ENCODE measurements at regions not wholly inside any gene's neighbourhood (a gene's known extent, or its start where the extent isn't known, plus 50 kb on each side); places are given as distances from the start of the nearest gene placed in this dataset.

GRCh38 chr9:91036356-91036755, 234.7 kb downstream of the SYK start:
- BruUV-seq (replicated peaks), result no TSS peak
- Histone ChIP-seq H3K36me3 (ENCODE audit: low read depth, low read length) (no peaks in the 10 kb centered on the region), H3K9ac (ENCODE audit: low read length) (no peak overlapping the region), H3K4me2 (ENCODE audit: low read length) (no peak overlapping the region), H3K9me3 (ENCODE audit: low read length) (no peaks in the 10 kb centered on the region), H3F3A (ENCODE audit: low read length, unreplicated experiment) (no peaks in the 10 kb centered on the region), H3K4me3 (ENCODE audit: low read length) (no peak overlapping the region), H3K4me1 (ENCODE audit: insufficient read depth, low read length) (peaks cover 27% of the 10 kb centered on the region), H3K9me2 (replicated peaks; ENCODE audit: low read length) (no peaks in the 10 kb centered on the region), H2AFZ (ENCODE audit: low read length) (no peak overlapping the region), H3K27ac (ENCODE audit: low read length) (no peak overlapping the region), H4K20me1 (ENCODE audit: low read length) (no peaks in the 10 kb centered on the region), H3K79me2 (ENCODE audit: low read length) (no peaks in the 10 kb centered on the region), H3K27me3 (ENCODE audit: low read length) (no peaks in the 10 kb centered on the region)
- ChIA-PET POLR2A (ENCODE audit: unreplicated experiment) (no interaction called here), CTCF (no interaction called here)
- no peak for ATAC-seq
- TF ChIP-seq EZH2phosphoT487 (IDR thresholded peaks at IDR 0.05; ENCODE audit: borderline replicate concordance, low read length) (no peak), EZH2 (IDR thresholded peaks at IDR 0.05; ENCODE audit: low read length, unreplicated experiment) (no peak), CTCF (conservative IDR thresholded peaks at IDR 0.05; ENCODE audit: low read depth, low read length) (no peak)
- no peak for DNase-seq
- intact Hi-C loops (cut with micrococcal nuclease), result loop anchor here (2.0 kb wide), 1 partner anchor 122 kb away; no protein-coding TSS in a partner anchor

- DNase-seq (peak; percentile 85), ATAC-seq (peak; percentile 91)
- Histone ChIP-seq H3K4me1 (ENCODE audit: insufficient read depth, low read length) (peaks cover 27% of the 10 kb centered on the region), H3K9me2 (replicated peaks; ENCODE audit: low read length) (no peaks in the 10 kb centered on the region), H4K20me1 (ENCODE audit: low read length) (no peaks in the 10 kb centered on the region), H3K9ac (ENCODE audit: low read length) (peak overlapping the region; percentile 56), H3K79me2 (ENCODE audit: low read length) (no peaks in the 10 kb centered on the region), H3F3A (ENCODE audit: low read length, unreplicated experiment) (no peaks in the 10 kb centered on the region), H3K4me2 (ENCODE audit: low read length) (peak overlapping the region; percentile 50), H3K36me3 (ENCODE audit: low read depth, low read length) (no peaks in the 10 kb centered on the region), H3K9me3 (ENCODE audit: low read length) (no peaks in the 10 kb centered on the region), H3K27ac (ENCODE audit: low read length) (peak overlapping the region; percentile 88), H3K27me3 (ENCODE audit: low read length) (no peaks in the 10 kb centered on the region), H3K4me3 (ENCODE audit: low read length) (peak overlapping the region; percentile 32; the same call in 1 of the 2 replicates), H2AFZ (ENCODE audit: low read length) (peak overlapping the region; percentile 39)
- BruUV-seq (replicated peaks), result no TSS peak
- ChIA-PET POLR2A (ENCODE audit: unreplicated experiment) (no interaction called here), CTCF (interaction anchor here (0.6 kb wide), 1 partner anchor 249 kb away, joined by 3 read pairs; no protein-coding TSS in a partner anchor)
- TF ChIP-seq CTCF (conservative IDR thresholded peaks at IDR 0.05; ENCODE audit: low read depth, low read length) (peak; percentile 68), EZH2 (IDR thresholded peaks at IDR 0.05; ENCODE audit: low read length, unreplicated experiment) (no peak)
- intact Hi-C loops (cut with micrococcal nuclease), result loop anchor here (1.0 to 2.0 kb wide), 2 partner anchors 122 to 389 kb away; no protein-coding TSS in a partner anchor
Measured at GRCh38 chr9:91036826-91037510, 235.3 kb downstream of the SYK start.

Data from PC-3 (cell line).